Esophagus mucosa (tissue), 1 donor: ENCODE measurements at regions not wholly inside any gene's neighbourhood (a gene's known extent, or its start where the extent isn't known, plus 50 kb on each side); places are given as distances from the start of the nearest gene placed in this dataset.

Experiments
- ATAC-seq: fragments of 200-7000 bp; cut with Tn5 transposase; one replicate; pipeline ENCODE4 v1.9.1; 2020
- donor health status: DM: yes; HTN: yes; CAD: no.

- ATAC-seq: no peak
Observed at GRCh38 chr14:95034788-95035187, 122.5 kb downstream of the DICER1 start.

DNA sequence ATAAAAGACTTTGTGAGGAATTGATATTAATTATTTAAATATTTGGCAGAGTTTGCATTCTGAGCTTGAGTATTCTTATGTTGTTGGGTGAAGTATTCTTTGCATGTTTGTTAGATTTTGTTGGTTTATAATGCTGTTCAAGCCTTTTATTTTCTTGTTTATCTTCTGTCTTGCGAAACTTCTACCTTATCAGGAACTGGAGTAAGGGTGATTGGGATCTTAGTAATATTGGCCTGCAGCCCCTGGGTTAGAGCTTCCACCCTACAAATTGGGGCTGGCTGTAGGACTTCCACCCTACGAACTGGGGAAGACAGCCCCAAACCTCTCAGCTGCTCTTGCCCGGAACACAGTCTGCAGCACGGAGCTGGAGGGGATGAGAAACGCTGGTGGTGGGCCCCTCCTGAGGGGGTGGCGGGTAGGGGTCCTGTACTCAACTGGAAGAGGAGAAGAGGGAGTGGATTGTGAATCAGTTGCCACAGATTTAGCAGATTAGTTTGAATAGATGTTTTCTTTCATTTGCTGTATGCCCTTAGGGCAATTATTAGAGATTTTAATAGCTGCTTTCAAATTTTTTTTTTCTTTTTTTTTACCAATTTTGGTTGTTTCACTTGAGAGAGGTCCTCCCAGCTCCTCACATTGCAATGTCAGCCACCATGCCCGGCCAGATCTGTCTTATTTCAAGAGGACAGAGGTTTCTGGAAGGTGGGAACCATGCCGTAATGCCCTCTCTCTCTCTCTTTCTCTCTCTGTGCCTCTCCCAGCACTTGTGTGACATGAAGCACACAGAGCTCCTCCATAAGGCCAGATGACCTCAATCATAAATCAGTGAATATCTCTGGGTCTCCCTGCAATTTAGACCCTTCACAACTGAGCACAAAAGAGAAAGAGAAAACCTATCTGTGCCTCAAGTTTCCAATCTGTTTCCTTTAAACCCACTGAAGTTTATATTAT is 123.4 kb downstream of the DICER1 start:
- ATAC-seq: no peak

DNA sequence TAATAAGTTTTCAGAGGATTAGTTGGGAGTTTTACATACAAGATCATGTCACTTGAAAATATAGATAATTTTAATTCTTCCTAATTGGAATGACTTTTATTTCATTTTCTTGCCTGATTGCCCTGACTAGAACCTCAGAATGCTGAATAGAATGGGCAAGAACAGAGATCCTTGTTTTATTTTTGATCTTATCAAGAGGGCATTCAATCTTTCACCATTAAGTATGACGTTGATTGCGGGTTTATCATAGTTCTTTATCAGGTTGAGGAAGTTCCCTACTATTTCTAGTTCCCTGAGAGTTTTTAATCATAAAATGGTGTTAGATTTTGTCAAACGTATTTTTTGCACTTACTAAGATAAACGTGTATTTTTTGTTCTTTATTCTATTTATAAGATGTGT is 124.3 kb downstream of the DICER1 start:
- ATAC-seq: no peak

DNA sequence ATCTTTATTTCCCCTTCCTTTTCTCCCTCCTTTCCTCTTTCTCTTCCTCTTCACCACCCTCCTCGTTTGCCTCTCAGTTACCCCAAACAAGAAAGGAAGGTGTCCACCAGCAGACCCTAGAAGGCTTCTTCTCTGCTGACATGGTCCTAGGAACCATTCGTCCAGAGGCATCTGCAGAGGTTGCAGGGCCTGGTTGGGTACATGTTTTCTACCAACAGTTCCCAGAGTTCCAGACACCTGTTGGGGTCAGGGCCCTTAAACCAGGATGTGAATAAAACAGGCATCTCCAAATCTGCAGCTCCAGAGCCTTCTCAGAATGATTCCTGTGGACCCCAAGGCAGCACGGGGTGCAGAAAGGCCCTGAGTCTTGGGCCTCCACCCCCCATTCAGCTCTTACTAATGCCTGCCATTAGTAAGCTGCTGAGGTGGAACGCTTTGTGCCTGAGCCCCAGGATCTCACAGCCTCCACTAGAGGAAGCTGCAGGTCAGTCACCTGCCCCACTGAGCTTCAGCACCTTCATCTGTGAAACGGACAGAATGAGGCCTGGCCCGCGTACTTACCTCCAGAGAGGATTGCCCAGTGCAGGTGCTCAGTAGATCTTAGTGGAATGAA is 130.4 kb downstream of the DICER1 start:
- no peak for ATAC-seq

GRCh38 chr14:95025941-95026340 is 131.4 kb downstream of the DICER1 start:
- no peak for ATAC-seq

- no peak for ATAC-seq
Observed at GRCh38 chr14:95025218-95025617, 132.1 kb downstream of the DICER1 start.

GRCh38 chr14:95024380-95024779 is 132.9 kb downstream of the DICER1 start:
- no peak for ATAC-seq

- no peak for ATAC-seq
Observed at GRCh38 chr14:95023886-95024285, 133.4 kb downstream of the DICER1 start.

DNA sequence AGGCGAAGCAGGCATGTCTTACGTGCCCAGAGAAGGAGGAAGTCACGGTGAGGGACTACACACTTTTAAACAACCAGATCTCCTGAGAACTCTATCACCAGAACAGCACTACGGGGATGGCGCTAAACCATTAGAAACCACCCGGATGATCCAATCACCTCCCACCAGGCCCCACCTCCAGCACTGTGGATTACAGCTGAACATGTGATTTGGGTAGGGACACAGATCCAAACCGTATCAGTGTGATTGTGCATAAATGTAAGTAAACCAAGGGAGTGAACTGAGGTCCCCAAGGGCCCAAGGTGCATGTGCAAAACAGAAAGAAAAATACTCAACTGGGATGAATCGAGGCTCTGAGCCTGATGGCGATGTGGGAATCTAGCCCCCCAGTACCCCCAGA is 134.2 kb downstream of the DICER1 start:
- no peak for ATAC-seq

DNA sequence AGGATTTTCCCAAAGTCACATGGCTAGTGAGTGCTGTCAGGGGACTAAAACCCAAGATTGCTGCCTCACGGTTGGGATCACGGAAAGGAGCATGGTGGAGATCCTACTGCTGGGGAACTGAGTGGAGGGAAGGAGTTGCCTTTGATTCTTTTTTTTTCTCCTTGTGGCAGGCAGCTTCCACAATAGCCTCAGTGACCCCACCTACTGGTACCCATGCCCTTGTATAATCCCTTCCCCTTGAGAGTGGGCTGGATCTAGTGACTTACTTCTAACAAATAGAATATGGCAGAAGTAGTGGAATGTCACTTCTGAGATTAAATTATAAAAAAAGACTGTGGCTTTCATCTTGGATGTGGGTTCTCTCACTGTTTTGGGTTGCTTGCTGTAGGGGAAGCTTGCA is 135.7 kb downstream of the DICER1 start:
- no peak for ATAC-seq

DNA sequence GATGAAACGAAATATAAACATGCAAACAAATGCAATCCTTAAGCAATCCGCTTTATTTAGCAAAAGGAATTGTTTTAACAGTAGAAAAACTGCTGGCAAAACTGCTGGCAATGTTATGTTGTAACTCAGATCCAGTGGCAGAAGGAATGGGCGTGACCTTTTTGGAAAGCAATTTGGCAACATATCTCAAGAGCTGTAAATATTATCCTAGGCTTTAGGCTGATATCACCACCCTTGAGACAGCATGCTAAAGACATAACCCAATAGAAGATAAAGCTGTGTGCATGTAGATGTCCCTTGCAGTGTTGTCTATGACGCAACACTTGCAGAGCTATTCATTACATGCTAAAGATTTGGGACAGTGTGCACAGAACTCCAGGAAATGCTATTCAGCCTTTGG is 138.5 kb downstream of the DICER1 start:
- ATAC-seq: no peak

GRCh38 chr14:95015046-95015445 is 142.3 kb downstream of the DICER1 start:
- no peak for ATAC-seq

GRCh38 chr14:95014036-95014435 is 143.3 kb downstream of the DICER1 start:
- ATAC-seq: no peak

DNA sequence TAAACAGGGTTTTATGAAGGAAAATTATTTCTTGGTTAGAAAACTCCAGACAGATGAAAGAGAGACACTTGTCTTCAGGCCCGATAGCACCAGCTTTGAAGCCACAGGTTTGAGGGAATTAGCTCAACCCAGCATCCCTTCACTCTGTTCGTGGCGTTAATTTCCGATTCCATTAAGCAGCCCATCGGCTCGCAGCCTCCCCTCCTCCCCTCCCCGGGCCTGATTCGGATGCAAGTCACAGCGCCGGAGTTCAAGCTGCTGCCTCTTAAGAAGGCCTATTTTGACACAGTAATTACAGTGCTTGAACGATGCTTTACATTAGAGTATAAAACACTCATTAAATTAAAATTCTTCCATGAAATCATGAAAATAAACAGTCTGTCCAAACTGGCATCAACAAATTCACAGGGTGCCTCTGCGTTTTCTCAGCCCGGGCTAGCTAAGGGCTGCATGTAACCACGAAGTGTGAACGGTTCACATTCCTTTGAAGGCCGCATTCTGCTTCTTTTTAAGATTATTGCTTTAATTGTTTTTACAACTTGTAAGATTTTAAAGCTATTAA is 145.8 kb downstream of the DICER1 start:
- no peak for ATAC-seq

- ATAC-seq: no peak
Observed at GRCh38 chr14:95008445-95009217, 148.7 kb downstream of the DICER1 start.

- no peak for ATAC-seq
Observed at GRCh38 chr14:95007921-95008320, 149.4 kb downstream of the DICER1 start.

GRCh38 chr14:95006479-95006878 is 150.8 kb downstream of the DICER1 start:
- ATAC-seq: no peak

- ATAC-seq: no peak
Observed at GRCh38 chr14:95006051-95006450, 151.3 kb downstream of the DICER1 start.

DNA sequence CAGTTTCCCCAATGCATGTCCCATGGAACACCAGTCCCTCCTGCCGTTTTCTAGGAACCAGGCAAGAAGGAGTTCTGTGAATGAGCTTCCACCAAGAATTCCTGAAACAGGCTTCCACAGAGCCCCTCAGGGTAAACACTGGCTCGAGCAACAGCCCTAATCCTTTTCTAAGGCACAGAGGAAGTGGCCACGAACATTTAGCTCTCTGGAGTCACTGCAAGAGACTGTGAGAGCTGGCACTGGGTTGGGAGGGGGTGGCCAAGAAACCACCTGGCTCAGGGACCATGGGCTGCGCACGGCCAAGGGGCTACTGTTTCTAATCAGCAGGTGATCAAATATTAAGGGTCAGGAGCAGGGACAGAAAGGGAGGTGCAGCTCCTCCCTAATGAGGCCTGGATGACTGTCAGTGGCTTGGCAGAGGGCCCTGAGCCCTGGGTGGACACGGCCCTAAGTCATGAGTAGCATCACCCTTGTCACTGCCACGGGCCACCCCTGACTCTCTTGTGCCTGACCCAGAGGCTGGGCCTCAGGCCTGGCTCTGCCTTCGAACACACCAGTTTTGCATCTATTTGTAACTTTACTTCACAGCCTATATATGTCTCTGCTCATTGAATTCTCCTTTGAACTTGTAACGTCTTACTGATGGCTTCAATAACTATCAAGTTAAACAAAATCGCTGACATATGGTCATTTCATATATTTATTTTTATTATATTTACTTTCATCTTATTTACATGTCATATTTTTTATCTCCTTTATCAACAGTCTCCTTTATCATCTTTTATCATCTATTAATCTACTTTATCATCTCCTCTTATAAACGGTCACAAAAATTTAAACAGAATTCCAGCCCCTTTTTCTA is 154.0 kb downstream of the DICER1 start:
- ATAC-seq: peak; percentile 26

DNA sequence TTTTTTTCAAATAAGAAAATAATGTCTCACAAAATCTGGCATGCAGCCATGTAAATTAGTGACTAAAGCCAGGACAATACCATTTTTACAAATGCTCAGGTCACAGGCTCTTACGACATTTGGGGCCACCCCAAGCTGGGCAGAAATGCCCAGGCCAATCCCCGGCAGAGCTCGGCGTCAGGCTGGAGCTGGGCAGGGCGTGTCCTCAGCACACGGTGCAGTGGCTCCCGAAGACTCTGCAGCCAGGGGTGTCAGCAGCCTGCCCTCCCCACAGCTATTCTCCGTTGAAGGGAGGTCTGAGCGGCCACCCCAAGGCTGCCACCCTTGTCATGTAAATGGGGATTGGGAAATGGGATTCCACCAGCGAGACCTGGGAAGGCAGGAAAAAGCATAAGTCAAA is 158.6 kb downstream of the DICER1 start:
- ATAC-seq: no peak

DNA sequence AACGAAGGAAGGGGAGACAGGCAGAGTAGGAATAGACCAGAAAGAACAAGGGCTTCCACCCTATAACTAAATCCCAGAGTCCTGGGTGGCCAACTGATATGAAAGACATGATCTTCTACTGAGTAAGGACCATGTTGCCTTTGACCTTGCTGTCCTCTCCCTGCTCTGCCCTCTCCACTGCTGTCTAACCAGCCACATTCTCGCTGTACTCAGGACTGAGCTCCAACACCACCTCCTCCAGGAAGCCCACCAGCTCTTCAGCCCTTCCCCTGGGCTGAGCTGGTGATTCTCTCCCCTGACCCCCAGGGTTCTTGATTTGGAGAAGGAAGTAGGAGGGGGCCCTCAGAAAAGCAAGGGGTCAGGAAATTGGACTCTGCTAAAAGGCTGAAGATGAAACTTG is 159.2 kb downstream of the DICER1 start:
- no peak for ATAC-seq

GRCh38 chr14:94995551-94995950 is 161.8 kb downstream of the DICER1 start:
- no peak for ATAC-seq
